22Rv1 (cell line): ENCODE measurements at regions not wholly inside any gene's neighbourhood (a gene's known extent, or its start where the extent isn't known, plus 50 kb on each side); places are given as distances from the start of the nearest gene placed in this dataset.
"Not testable (repeated sequence)": the region's sequence is repeated elsewhere in the genome, so short reads cannot be mapped to it uniquely, and the experiment has no call there.

Experiments used
- H3K27ac ChIP-seq: fragments of 450-650 bp; 2 replicates; pipeline ENCODE4 v1.5.1; 2017
- ZFX ChIP-seq: fragments of 450-650 bp; IDR thresholded peaks from 2 replicates; pipeline ENCODE4 v1.6.1; 2017; ENCODE audit warnings: antibody characterized with exemption, borderline replicate concordance
- TF ChIP-seq, protein P1 (sequence below): fragments of 450-650 bp; IDR thresholded peaks from 2 replicates; pipeline ENCODE4 v1.5.1; 2017; ENCODE audit warnings: mild to moderate bottlenecking

DNA sequence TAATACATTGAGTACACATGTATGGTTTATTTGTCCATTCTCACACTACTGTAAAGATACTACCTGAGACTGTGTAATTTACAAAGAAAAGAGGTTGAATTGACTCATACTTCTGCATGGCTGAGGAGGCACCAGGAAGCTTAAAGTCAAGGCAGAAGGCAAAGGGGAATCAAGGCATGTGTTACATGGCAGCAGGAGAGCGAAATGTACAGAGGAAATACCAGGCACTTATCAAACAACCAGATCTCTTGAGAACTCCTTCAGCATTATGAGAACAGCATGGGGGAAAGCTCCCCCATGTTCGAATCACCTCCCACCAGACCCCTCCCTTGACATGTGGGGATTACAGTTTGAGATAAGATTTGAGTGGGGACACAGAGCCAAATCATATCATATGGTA is 666.3 kb downstream of the ZBBX start:
- no peak overlapping the region for H3K27ac ChIP-seq
- no peak for TF ChIP-seq ZFX
- TF ChIP-seq, protein P1, sequence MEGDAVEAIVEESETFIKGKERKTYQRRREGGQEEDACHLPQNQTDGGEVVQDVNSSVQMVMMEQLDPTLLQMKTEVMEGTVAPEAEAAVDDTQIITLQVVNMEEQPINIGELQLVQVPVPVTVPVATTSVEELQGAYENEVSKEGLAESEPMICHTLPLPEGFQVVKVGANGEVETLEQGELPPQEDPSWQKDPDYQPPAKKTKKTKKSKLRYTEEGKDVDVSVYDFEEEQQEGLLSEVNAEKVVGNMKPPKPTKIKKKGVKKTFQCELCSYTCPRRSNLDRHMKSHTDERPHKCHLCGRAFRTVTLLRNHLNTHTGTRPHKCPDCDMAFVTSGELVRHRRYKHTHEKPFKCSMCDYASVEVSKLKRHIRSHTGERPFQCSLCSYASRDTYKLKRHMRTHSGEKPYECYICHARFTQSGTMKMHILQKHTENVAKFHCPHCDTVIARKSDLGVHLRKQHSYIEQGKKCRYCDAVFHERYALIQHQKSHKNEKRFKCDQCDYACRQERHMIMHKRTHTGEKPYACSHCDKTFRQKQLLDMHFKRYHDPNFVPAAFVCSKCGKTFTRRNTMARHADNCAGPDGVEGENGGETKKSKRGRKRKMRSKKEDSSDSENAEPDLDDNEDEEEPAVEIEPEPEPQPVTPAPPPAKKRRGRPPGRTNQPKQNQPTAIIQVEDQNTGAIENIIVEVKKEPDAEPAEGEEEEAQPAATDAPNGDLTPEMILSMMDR, result no peak

DNA sequence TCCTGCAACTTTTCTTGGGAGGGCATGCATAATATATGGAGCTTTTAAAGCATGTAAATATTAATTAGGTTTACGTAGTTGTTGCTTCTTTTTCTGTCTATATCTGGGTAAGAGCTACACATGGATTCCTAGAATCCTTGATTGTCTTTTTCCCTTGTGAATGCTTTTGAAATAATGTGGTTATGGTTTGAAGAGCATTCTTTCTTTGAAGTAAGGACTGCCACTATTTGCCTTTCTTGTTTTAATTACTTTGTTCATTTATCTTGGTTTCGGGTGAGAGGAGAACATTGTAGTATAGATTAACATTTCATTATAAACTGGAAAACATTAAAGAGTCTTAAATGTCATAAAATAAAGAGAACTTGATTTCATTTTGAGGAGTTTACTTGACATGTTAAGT is 674.0 kb downstream of the ZBBX start:
- TF ChIP-seq, protein P1, result no peak
- no peak for TF ChIP-seq ZFX
- H3K27ac ChIP-seq, result no peak overlapping the region

GRCh38 chr3:166697495-166697894 is 682.6 kb downstream of the ZBBX start:
- no peak overlapping the region for H3K27ac ChIP-seq
- TF ChIP-seq, protein P1, result no peak
- no peak for TF ChIP-seq ZFX

DNA sequence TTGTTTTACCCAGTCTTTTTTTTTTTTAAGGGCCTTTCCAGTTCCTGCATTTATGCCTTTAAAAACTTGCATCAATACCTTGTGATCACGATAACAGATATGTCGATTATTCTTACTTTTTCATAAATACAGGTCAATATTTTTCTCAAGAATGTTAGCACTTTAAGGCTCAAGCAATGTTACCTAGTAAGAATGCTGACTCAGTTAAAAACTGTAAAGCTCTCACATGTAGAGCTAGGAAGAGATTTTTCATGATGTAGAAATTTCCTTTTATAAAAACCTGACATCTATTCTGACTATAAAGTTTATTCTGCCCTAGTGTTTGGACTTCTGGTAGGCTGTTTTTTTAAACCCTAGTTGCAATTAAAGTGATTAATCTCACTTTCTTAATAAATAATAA is 684.0 kb downstream of the ZBBX start:
- no peak overlapping the region for H3K27ac ChIP-seq
- TF ChIP-seq, protein P1, result no peak
- no peak for TF ChIP-seq ZFX

DNA sequence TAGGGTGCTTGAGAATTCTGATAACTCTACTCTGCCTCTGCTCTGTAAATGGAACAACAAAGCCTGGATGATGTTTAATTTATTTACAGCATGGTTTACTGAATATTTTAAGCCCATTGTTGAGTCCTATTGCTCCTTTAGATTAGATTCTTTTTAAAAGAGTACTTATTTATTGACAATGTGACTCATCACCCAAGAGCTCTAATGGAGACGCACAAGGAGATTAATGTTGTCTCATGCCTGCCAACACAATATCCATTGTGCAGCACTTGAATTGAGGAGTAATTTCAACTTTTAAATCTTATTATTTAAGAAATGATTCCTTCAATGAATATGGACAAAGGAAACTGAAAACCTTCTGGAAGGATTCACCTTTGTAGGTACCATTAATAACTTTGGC is 691.4 kb downstream of the ZBBX start:
- TF ChIP-seq, protein P1, result no peak
- TF ChIP-seq ZFX, result no peak
- H3K27ac ChIP-seq, result no peak overlapping the region

GRCh38 chr3:166685246-166685645 is 694.9 kb downstream of the ZBBX start:
- H3K27ac ChIP-seq, result no peak overlapping the region
- TF ChIP-seq, protein P1, result no peak
- no peak for TF ChIP-seq ZFX

DNA sequence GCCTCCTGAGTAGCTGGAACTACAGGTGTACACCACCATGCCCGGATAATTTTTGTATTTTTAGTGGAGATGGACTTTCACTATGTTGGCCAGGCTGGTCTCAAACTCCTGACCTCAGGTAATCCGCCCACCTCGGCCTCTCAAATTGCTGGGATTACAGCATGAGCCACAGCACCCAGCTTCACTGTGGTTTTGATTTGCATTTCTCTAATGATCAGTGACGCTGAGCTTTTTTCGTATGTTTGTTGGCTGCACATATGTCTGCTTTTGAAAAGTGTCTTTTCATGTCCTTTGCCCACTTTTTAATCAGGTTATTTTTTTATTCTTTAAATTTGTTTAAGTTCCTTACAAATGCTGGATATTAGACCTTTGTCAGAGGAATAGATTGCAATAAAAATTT is 696.0 kb downstream of the ZBBX start:
- not testable (repeated sequence) for H3K27ac ChIP-seq

DNA sequence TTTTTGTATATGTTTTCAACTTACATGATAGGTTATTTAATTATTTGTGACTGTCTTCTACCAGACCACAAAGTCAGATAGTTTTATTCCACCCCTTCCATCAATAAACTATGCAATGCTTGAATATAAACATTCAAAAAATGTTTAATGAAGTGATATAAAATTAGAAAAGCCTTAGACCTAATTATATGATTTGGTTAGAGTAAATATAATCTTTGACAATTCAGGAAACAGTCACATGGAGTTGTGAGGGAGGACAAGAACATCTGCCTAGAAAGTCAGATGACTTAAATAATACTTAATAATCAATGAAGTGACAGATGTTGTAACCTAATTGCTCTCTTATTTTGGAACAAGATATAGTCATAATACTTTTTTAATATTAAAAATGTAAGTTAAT is 710.3 kb downstream of the ZBBX start:
- TF ChIP-seq ZFX, result no peak
- TF ChIP-seq, protein P1, result no peak
- no peak overlapping the region for H3K27ac ChIP-seq
